Keratinocyte (primary cell): ENCODE measurements at regions not wholly inside any gene's neighbourhood (a gene's known extent, or its start where the extent isn't known, plus 50 kb on each side); places are given as distances from the start of the nearest gene placed in this dataset.

Experiments used
- EZH2 ChIP-seq: IDR thresholded peaks from one replicate; pipeline ENCODE4 v1.6.1; 2012; ENCODE audit warnings: inconsistent platforms, mild to moderate bottlenecking, low read length, moderate library complexity
- TF ChIP-seq, protein P1 (sequence below), 3 experiments: IDR thresholded peaks in 1 of 3; conservative IDR thresholded peaks in 1 of 3; optimal IDR thresholded peaks in 1 of 3; 2 replicates in 2 of 3; 3 replicates in 1 of 3; pipeline versions ENCODE3 to v1.5.1; 2011; ENCODE audit warnings: low read length in 3 of 3, mild to moderate bottlenecking in 3 of 3, moderate library complexity in 2 of 3, control low read depth in 1 of 3, inconsistent platforms in 1 of 3; ENCODE audit not compliant: insufficient read depth in 2 of 3; ENCODE audit errors: extremely low read depth in 1 of 3

DNA sequence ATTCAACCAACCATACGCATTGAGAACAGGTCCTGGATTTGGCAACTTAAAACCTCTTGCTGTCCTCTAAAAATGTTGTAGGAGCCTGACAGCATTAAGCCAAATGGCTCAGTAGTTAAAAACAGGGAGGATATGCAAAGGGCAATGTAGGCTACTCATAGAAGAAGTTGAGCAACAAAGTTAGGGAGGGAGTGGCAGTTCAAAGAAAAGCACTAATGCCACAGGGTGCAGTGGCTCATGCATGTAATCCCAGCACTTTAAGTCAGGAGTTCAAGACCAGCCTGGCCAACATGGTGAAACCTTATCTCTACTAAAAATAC lies 92.9 kb upstream of the ERG start:
- TF ChIP-seq, protein P1, sequence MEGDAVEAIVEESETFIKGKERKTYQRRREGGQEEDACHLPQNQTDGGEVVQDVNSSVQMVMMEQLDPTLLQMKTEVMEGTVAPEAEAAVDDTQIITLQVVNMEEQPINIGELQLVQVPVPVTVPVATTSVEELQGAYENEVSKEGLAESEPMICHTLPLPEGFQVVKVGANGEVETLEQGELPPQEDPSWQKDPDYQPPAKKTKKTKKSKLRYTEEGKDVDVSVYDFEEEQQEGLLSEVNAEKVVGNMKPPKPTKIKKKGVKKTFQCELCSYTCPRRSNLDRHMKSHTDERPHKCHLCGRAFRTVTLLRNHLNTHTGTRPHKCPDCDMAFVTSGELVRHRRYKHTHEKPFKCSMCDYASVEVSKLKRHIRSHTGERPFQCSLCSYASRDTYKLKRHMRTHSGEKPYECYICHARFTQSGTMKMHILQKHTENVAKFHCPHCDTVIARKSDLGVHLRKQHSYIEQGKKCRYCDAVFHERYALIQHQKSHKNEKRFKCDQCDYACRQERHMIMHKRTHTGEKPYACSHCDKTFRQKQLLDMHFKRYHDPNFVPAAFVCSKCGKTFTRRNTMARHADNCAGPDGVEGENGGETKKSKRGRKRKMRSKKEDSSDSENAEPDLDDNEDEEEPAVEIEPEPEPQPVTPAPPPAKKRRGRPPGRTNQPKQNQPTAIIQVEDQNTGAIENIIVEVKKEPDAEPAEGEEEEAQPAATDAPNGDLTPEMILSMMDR (optimal IDR thresholded peaks at IDR 0.05 in 1 of 3, IDR thresholded peaks at IDR 0.05 in 1 of 3, conservative IDR thresholded peaks at IDR 0.05 in 1 of 3; ENCODE audit: extremely low read depth in 1 of 3, insufficient read depth in 2 of 3, low read length in 3 of 3), result no peak
- TF ChIP-seq EZH2, result no peak
